GM21390 (cell line): ENCODE measurements at regions not wholly inside any gene's neighbourhood (a gene's known extent, or its start where the extent isn't known, plus 50 kb on each side); places are given as distances from the start of the nearest gene placed in this dataset.

Source experiments
- ATAC-seq: cut with Tn5 transposase; IDR thresholded peaks from one replicate; pipeline ENCODE4 v1.9.1; 2021; ENCODE audit not compliant: unreplicated experiment

- no peak for ATAC-seq
These were observed 76.7 kb upstream of the DTNA start for GRCh38 chr18:34633368-34633767.

DNA sequence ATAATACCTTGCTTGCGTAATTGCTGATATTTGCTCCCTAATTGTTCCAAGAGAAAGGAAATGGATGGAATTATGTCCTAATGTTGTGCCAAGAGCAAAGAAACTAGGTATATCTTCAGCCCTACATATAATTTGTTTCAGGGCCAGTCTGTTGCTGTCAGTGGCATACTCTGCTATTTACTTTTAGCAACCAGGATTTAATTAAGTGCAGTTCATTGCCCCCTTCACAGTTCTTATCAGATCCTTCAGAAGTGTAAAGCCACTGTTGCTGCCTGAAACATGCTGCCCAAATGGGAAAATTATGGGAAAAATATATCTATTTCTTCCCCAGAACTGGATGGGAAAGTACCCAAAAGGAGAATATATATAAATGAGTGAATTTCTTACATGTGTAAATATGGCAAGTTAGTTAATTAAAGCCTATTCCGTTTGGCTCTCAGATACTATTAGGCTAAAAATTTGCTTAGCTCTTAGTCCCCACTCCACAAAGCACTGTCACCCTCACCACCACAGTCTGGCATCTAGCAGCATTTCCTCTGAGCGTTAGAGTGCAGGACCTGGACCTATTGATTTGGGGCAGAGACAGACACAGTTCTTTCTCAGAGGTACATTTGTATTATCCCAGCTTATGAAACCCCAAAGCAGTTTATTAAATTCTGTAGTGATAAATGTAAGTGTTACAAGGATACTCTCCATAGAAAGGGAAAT is 72.8 kb upstream of the DTNA start:
- ATAC-seq = no peak

GRCh38 chr18:34639687-34640086 is 70.4 kb upstream of the DTNA start:
- ATAC-seq = no peak

DNA sequence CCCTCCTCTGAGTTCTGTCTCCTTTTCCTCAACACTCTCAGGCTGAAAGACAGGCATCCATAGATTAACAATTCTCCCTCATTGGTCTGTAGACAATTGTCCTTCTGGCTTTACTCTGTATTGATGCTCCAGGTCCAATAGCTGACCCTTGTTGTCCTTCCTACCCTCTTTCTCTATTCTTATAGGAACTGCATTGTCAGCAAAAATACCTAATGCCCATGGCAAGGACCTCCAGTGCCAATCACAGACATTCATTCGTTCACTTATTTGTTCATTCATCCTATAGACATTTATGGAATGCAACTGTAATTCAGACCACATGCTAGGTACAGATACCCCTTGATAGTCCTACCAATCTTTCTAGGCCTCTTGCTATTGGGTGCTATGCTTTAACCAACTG is 69.8 kb upstream of the DTNA start:
- ATAC-seq = no peak

DNA sequence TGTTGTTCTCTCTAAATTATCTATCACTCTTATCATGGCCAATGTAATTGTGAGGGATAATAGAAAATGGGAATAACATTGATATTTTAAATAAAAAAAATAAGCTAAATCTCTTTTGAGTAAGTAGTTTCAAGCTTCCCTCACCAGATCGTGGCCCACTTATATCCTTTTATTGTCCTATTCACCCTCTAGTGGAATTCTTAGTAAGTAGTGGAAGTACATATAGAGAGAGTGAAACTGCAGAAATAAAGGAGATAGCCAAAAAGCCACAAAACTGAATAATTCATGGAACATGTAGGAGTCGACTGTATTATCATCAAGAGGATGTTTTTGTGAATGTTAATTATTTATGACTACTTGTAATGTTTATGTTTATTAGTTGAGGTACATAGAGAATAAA is 66.1 kb upstream of the DTNA start:
- no peak for ATAC-seq

GRCh38 chr18:34647251-34647650 is 62.8 kb upstream of the DTNA start:
- peak; percentile 61 for ATAC-seq

DNA sequence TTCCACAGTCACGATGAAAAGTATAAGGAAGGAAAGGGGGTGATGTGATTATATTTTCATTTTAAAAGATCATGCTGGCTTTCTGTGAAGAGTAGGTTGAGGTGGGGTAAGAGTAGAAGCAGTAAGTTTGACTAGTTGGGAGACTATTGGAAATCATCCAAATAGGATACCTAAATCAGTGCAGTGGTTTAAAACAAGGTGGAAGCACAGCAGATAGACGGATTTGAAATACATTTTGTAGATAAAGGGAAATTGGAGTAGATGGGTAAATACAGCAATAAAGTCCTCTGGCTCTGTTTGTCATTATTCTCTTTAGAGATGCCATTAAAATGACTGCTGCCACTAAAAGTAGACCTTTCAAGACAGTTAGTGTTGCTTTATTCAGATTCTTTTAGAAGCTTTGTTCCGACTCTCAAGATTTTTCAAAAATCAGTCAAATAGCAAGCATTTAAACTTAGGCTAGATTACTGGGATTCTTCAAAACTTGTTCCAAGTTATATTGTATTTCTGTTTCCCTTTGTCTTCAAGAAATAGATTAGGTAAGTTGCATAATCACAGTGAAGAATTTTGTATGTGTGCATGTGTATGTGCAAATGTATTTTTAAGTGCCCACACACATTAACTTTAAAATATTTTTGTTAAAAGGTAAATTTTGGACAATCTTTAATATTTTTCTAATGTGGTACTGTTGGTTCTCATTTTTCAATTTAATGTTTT is 61.7 kb upstream of the DTNA start:
- no peak for ATAC-seq

GRCh38 chr18:34649080-34649479 is 61.0 kb upstream of the DTNA start:
- ATAC-seq = no peak

DNA sequence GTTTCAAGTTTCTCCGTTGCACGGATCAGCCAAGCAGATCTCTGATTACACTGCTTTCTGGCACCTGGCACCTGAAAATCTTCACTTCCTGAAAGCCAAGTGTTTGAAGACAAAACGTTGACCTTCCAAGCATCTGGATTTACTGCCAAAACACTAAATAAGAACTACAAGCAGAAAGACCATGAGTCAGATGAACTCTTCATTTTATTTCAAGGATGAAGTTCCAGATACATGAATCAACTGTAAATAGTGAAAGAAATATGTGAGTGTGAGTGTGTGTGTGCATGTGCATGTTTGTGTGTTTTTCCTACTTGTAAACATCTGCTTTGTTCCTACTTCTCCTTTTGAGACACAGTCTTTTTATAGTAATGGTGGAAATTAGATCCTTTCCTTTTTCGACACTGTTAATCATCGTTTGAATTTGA is 60.0 kb upstream of the DTNA start:
- ATAC-seq = no peak

GRCh38 chr18:34651586-34652369 is 58.3 kb upstream of the DTNA start:
- ATAC-seq = no peak

DNA sequence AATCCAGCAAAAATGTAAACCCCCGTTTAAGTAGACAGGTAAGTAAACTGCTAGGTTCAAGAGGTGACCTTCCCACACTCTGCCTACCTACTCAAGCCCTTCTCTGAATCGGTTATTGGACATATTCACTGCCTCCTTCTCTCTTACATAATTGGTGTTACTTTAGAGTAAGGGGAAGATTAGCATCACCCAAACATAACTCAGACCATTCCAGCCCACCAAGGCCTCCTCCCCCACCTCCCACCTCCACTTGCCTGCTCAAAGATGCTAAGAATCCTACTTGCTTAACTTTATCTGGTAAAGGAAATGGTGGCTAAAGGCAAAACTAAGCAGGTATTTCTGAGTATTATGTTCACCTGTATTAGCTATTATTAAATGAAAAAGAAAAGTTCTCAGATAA is 55.0 kb upstream of the DTNA start:
- ATAC-seq = no peak

DNA sequence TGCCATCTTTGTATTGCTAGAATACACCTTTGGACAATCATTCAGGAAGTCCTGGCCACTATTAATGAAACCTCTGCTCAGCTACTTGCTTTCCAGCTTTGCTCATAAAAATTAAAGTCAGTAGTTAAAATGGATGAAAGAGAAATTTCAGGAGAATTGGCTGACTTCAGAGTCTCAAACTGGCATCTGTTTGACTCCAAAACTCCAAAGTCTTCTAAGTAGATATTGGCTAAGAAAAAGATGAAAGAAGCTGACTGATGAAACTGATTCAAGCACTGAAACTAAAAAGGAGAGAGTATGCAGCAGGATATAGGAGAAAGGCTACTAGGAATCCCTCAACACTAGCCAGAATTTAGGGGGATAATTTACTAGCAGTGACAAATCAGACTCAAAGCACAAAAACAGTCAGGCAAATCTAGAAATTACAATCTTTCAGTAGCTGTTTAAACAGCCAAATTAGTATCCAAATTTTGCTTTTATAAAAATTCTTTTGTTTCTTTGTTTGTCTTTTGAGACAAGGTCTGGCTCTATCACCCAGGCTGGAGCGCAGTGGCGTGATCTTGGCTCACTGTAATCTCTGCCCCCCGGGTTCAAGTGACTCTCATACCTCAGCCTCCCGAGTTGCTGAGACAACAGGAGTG is 52.1 kb upstream of the DTNA start:
- no peak for ATAC-seq

DNA sequence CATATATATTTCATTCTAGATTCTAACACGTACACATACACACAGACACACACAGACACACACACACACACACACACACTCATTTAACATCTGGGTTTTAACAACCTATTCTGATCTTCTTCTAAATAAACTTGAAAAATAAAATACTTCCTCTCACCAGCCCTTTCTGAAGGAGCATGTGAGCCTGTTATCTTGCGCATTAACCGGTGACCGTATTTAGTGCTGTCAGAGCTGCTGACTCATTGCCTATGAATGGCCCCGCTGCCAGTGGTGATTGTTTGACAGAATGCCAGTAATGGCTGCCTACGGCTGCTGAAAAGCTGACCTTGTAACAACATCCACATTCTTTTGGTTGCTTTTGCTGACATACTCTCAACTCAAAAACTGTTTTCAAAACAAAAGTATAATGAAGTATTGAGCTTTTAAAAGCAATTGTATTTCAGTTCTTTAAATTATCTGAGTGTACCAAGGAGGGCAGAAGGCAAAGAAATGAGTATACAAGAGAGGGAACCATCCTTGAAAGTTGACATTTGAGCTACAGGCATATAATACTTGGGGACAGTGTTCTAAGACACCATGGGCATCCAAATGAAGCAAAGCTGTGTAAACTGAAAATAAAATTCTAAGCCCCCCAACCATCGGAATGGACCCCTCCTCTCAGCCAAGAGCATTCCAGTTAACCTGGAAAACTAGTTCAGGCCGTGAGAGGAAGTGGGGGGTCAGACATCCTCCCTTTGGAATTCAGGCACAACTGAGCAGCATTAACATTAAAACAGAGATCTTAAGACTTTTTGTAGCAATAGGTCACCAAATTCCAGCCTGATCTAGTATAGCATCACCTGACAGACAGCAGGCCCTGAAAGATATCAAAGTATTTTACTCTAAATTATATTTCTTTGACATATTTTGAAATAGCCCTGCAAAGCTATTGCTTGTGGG is 50.2 kb upstream of the DTNA start:
- no peak for ATAC-seq
